CD4-positive, alpha-beta T cell treated with Interleukin-4 for 1 hour (primary cell): ENCODE measurements at regions not wholly inside any gene's neighbourhood (a gene's known extent, or its start where the extent isn't known, plus 50 kb on each side); places are given as distances from the start of the nearest gene placed in this dataset.

Experiments used
- DNase-seq, 2 donors: peaks; one replicate each; pipeline ENCODE4 v3.0.0-alpha.2; 2020 to 2022

GRCh38 chr10:10787586-10787985 is 230.1 kb upstream of the CELF2 start:
- no peak for DNase-seq

GRCh38 chr10:10788761-10789160 is 228.9 kb upstream of the CELF2 start:
- DNase-seq: no peak

GRCh38 chr10:10791869-10792268 is 225.8 kb upstream of the CELF2 start:
- DNase-seq: no peak

- no peak for DNase-seq
Observed at GRCh38 chr10:10792681-10793080, 225.0 kb upstream of the CELF2 start.

- no peak for DNase-seq
Observed at GRCh38 chr10:10794046-10794445, 223.6 kb upstream of the CELF2 start.

- DNase-seq: no peak
Observed at GRCh38 chr10:10794791-10795191, 222.9 kb upstream of the CELF2 start.

- DNase-seq: no peak
Observed at GRCh38 chr10:10796061-10796773, 221.5 kb upstream of the CELF2 start.

GRCh38 chr10:10796774-10797415 is 220.8 kb upstream of the CELF2 start:
- DNase-seq: no peak

- no peak for DNase-seq
Observed at GRCh38 chr10:10797513-10797912, 220.2 kb upstream of the CELF2 start.

- DNase-seq: no peak
Observed at GRCh38 chr10:10798102-10798863, 219.4 kb upstream of the CELF2 start.

- DNase-seq: no peak
Observed at GRCh38 chr10:10798864-10799192, 218.8 kb upstream of the CELF2 start.

GRCh38 chr10:10800961-10801360 is 216.7 kb upstream of the CELF2 start:
- DNase-seq: no peak

GRCh38 chr10:10803278-10803677 is 214.4 kb upstream of the CELF2 start:
- DNase-seq: no peak

- DNase-seq: no peak
Observed at GRCh38 chr10:10804061-10804460, 213.6 kb upstream of the CELF2 start.

GRCh38 chr10:10804998-10805740 is 212.5 kb upstream of the CELF2 start:
- no peak for DNase-seq

GRCh38 chr10:10807106-10807505 is 210.6 kb upstream of the CELF2 start:
- no peak for DNase-seq

- DNase-seq: no peak
Observed at GRCh38 chr10:10811562-10811961, 206.1 kb upstream of the CELF2 start.

- DNase-seq: no peak
Observed at GRCh38 chr10:10813656-10814055, 204.0 kb upstream of the CELF2 start.

- DNase-seq: no peak
Observed at GRCh38 chr10:10814069-10814468, 203.6 kb upstream of the CELF2 start.

GRCh38 chr10:10816447-10816846 is 201.2 kb upstream of the CELF2 start:
- DNase-seq: no peak

- DNase-seq: no peak
Observed at GRCh38 chr10:10817609-10818008, 200.1 kb upstream of the CELF2 start.

GRCh38 chr10:10818082-10818481 is 199.6 kb upstream of the CELF2 start:
- no peak for DNase-seq

- no peak for DNase-seq
Observed at GRCh38 chr10:10819206-10819856, 198.3 kb upstream of the CELF2 start.
